AG04449 (cell line): ENCODE measurements at regions not wholly inside any gene's neighbourhood (a gene's known extent, or its start where the extent isn't known, plus 50 kb on each side); places are given as distances from the start of the nearest gene placed in this dataset.

ENCODE experiments used
- CTCF ChIA-PET: fragments of 350-600 bp; formaldehyde crosslinking; extraction: SDS; loops from one replicate; lab custom pipeline; 2021; ENCODE audit warnings: antibody characterized with exemption; lab: Yijun Ruan, JAX
- POLR2A ChIA-PET: fragments of 400-600, 350-600 bp; formaldehyde crosslinking; extraction: SDS; loops from one replicate; lab custom pipeline; 2020; ENCODE audit warnings: antibody characterized with exemption, inconsistent platforms; lab: Yijun Ruan, JAX
- DNase-seq: peaks from one replicate; pipeline ENCODE4 v3.0.0-alpha.2; 2010; ENCODE audit warnings: low read depth, low spot score
- H3K4me3 ChIP-seq: 2 replicates; pipeline ENCODE4 v1.5.1; 2011; ENCODE audit warnings: low read depth, mild to moderate bottlenecking, control low read depth, low read length
- TF ChIP-seq, protein P1 (sequence below): IDR thresholded peaks from one replicate; pipeline ENCODE4 v1.5.1; 2011; ENCODE audit warnings: mild to moderate bottlenecking, moderate library complexity, low read length, control low read depth, inconsistent platforms; ENCODE audit not compliant: insufficient read depth; ENCODE audit errors: missing control alignments

DNA sequence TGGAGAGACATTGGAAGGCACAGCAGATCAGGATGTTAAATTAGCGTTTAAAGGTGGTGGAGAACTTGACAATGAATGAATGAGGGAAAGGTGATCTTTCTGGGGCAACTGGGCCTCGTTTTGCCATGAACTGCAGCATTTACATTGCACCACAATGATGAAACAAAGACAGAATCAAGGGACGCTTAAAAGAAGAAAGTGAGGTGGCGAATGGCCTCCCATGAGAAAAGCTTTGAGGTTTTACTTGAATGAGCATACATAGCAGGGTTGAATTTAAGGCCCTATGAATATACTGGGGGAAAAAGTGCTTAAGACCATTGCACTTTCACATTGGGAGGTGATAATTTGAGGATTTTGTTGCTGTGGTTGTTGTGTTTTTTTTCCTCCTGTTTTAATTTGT is 476.4 kb downstream of the ISL1 start:
- TF ChIP-seq, protein P1, sequence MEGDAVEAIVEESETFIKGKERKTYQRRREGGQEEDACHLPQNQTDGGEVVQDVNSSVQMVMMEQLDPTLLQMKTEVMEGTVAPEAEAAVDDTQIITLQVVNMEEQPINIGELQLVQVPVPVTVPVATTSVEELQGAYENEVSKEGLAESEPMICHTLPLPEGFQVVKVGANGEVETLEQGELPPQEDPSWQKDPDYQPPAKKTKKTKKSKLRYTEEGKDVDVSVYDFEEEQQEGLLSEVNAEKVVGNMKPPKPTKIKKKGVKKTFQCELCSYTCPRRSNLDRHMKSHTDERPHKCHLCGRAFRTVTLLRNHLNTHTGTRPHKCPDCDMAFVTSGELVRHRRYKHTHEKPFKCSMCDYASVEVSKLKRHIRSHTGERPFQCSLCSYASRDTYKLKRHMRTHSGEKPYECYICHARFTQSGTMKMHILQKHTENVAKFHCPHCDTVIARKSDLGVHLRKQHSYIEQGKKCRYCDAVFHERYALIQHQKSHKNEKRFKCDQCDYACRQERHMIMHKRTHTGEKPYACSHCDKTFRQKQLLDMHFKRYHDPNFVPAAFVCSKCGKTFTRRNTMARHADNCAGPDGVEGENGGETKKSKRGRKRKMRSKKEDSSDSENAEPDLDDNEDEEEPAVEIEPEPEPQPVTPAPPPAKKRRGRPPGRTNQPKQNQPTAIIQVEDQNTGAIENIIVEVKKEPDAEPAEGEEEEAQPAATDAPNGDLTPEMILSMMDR, result no peak
- no peak for DNase-seq
- no peak overlapping the region for H3K4me3 ChIP-seq
- POLR2A ChIA-PET, result no interaction called here
- CTCF ChIA-PET, result no interaction called here

DNA sequence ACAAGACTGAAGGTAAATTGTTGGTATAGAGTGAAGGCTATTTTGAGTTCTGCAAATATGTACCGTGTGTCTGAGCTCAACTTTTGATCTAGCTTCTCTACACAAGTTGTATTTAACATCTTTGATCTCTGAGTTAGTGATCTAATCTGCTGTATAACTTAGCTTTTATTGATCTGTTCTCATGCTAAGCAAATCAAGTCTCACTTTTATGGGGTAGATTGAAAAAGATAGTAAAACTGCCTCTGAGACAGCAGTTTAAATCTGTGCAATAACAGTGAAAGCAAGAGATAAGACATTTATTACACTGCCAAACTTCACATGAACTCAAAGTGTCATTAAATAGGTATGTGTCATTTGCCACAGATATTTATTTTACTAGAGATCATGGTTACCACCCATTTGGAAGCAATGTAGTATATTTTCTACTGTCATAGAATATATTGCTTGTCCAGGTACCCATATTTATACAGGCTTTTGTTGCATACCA is 477.3 kb downstream of the ISL1 start:
- POLR2A ChIA-PET, result no interaction called here
- H3K4me3 ChIP-seq, result no peak overlapping the region
- TF ChIP-seq, protein P1, result no peak
- CTCF ChIA-PET, result no interaction called here
- no peak for DNase-seq

- no peak overlapping the region for H3K4me3 ChIP-seq
- CTCF ChIA-PET, result no interaction called here
- DNase-seq, result no peak
- POLR2A ChIA-PET, result no interaction called here
- TF ChIP-seq, protein P1, result no peak
Observed at GRCh38 chr5:51872144-51872543, 488.9 kb downstream of the ISL1 start.

DNA sequence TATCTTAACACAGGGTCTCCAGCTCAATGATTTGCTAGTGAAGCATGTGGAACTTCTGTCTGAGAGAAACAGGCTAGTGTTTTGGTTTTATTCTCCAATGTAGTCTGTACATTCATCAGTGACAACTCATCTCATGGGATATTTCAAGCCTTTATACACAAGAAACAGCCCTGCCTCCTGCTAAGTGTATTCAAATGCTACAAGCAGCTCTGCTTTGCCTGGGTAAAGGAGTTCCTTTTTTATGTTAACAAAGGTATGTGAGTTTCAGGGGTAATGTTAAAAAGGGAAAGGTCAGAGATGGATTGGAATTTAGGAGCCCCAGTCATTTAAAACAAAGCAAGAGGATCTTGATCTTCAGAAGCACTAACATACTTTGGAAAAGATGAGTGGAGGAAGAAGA is 498.7 kb downstream of the ISL1 start:
- ChIA-PET POLR2A (no interaction called here), CTCF (no interaction called here)
- no peak overlapping the region for H3K4me3 ChIP-seq
- TF ChIP-seq, protein P1, result no peak
- no peak for DNase-seq

DNA sequence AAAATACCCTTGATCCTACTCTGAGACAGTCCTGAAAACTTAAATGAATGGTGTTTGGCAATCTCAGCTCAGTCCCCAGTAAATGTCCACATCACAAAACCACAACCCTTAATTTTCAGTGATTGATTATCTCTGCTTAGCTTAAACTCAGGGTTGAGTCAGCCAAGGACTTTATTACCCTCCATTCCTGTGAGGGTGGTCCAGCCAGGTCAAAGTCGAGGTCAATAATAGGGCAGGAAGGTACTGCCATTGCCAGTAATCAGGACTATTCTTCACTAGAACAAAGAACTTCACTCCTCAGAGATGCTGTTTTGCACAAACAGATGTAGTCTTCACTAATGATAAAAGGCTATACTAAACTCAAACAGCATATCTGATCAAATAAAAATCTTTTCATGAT is 499.4 kb downstream of the ISL1 start:
- ChIA-PET CTCF (no interaction called here), POLR2A (no interaction called here)
- H3K4me3 ChIP-seq, result no peak overlapping the region
- TF ChIP-seq, protein P1, result no peak
- no peak for DNase-seq

DNA sequence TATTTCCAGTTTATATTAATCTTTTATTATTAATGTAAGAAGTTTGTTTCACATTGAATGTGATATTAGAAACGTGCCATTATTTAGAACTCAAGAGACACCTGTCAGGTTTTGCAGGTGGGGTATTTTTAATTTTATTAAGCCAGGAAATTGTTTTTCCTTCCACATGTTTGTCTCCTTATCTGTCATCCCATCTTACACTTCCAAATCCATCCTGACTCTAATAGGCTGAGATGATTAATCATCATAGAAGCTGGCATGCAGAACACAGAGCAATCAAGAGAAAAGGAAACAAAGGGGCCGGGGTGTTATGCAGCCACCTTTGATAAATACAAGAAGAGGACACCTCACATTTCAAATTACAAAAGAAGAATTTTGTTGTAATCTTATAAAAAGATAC is 506.5 kb downstream of the ISL1 start:
- POLR2A ChIA-PET, result no interaction called here
- CTCF ChIA-PET, result no interaction called here
- no peak overlapping the region for H3K4me3 ChIP-seq
- TF ChIP-seq, protein P1, result no peak
- no peak for DNase-seq
